Calu3 (cell line): ENCODE measurements at regions not wholly inside any gene's neighbourhood (a gene's known extent, or its start where the extent isn't known, plus 50 kb on each side); places are given as distances from the start of the nearest gene placed in this dataset.

Experiments used
- BruUV-seq: library from RNA; stranded (reverse); fragments of 400-500 nt; replicated peaks from 2 replicates; lab custom pipeline; 2021; lab: Mats Ljungman, UMichigan
- CTCF ChIA-PET: fragments of 300-600 bp; sonication (Branson Sonifier 250); formaldehyde crosslinking; loops from one replicate; lab custom pipeline; 2022; ENCODE audit warnings: antibody characterized with exemption; lab: Charles Lee
- DNase-seq: peaks from one replicate; pipeline ENCODE4 v3.0.0; 2022
- H3K27ac Mint-ChIP-seq: one replicate; pipeline ENCODE4 v1.8.0; 2022; ENCODE audit warnings: mixed read lengths; ENCODE audit not compliant: unreplicated experiment
- H3K27me3 Mint-ChIP-seq: one replicate; pipeline ENCODE4 v1.8.0; 2022; ENCODE audit warnings: mixed read lengths; ENCODE audit not compliant: unreplicated experiment
- H3K36me3 Mint-ChIP-seq: one replicate; pipeline ENCODE4 v1.8.0; 2022; ENCODE audit warnings: mild to moderate bottlenecking, moderate library complexity, mixed read lengths; ENCODE audit not compliant: insufficient read depth, unreplicated experiment
- H3K4me1 Mint-ChIP-seq: one replicate; pipeline ENCODE4 v1.8.0; 2022; ENCODE audit warnings: mild to moderate bottlenecking, low read depth, mixed read lengths; ENCODE audit not compliant: unreplicated experiment
- H3K4me3 Mint-ChIP-seq: one replicate; pipeline ENCODE4 v1.8.0; 2022; ENCODE audit warnings: mild to moderate bottlenecking, low read depth, moderate library complexity, mixed read lengths; ENCODE audit not compliant: unreplicated experiment
- H3K9me3 Mint-ChIP-seq: one replicate; pipeline ENCODE4 v1.8.0; 2022; ENCODE audit warnings: low read depth, mixed read lengths; ENCODE audit not compliant: unreplicated experiment
- CTCF ChIP-seq: fragments of 200-600 bp; IDR thresholded peaks from one replicate; pipeline ENCODE4 v1.8.0; 2022; ENCODE audit warnings: antibody characterized with exemption; ENCODE audit not compliant: unreplicated experiment
- intact Hi-C: fragments of 100-400 bp; cut with micrococcal nuclease; formaldehyde crosslinking; loops from one replicate; pipeline ENCODE4 v1.10.0; 2022; ENCODE audit not compliant: unreplicated experiment

- Mint-ChIP-seq H3K27me3 (no peaks in the 10 kb centered on the region), H3K9me3 (peaks cover 17% of the 10 kb centered on the region), H3K27ac (no peak overlapping the region), H3K36me3 (no peaks in the 10 kb centered on the region), H3K4me1 (no peaks in the 10 kb centered on the region), H3K4me3 (no peak overlapping the region)
- no peak for TF ChIP-seq CTCF
- no peak for DNase-seq
- CTCF ChIA-PET: no interaction called here
- intact Hi-C loops: no loop called here
- no TSS peak for BruUV-seq
These were observed 1187.9 kb downstream of the XPNPEP1 start for GRCh38 chr10:108735380-108735779.

- no peak for TF ChIP-seq CTCF
- no peaks in the 10 kb centered on the region for H3K4me1 Mint-ChIP-seq
- CTCF ChIA-PET: no interaction called here
- no TSS peak for BruUV-seq
- no peaks in the 10 kb centered on the region for H3K27me3 Mint-ChIP-seq
- no peaks in the 10 kb centered on the region for H3K36me3 Mint-ChIP-seq
- no peak overlapping the region for H3K27ac Mint-ChIP-seq
- intact Hi-C loops: no loop called here
- H3K4me3 Mint-ChIP-seq: no peak overlapping the region
- DNase-seq: no peak
- peaks cover 13% of the 10 kb centered on the region for H3K9me3 Mint-ChIP-seq
These were observed 1201.4 kb downstream of the XPNPEP1 start for GRCh38 chr10:108721874-108722273.

- intact Hi-C loops: no loop called here
- DNase-seq: no peak
- H3K4me1 Mint-ChIP-seq: no peaks in the 10 kb centered on the region
- no peak overlapping the region for H3K27ac Mint-ChIP-seq
- BruUV-seq: no TSS peak
- H3K36me3 Mint-ChIP-seq: no peaks in the 10 kb centered on the region
- no peak for TF ChIP-seq CTCF
- peaks cover 19% of the 10 kb centered on the region for H3K9me3 Mint-ChIP-seq
- CTCF ChIA-PET: no interaction called here
- H3K27me3 Mint-ChIP-seq: no peaks in the 10 kb centered on the region
- no peak overlapping the region for H3K4me3 Mint-ChIP-seq
These were observed 1207.0 kb downstream of the XPNPEP1 start for GRCh38 chr10:108716352-108716751.

DNA sequence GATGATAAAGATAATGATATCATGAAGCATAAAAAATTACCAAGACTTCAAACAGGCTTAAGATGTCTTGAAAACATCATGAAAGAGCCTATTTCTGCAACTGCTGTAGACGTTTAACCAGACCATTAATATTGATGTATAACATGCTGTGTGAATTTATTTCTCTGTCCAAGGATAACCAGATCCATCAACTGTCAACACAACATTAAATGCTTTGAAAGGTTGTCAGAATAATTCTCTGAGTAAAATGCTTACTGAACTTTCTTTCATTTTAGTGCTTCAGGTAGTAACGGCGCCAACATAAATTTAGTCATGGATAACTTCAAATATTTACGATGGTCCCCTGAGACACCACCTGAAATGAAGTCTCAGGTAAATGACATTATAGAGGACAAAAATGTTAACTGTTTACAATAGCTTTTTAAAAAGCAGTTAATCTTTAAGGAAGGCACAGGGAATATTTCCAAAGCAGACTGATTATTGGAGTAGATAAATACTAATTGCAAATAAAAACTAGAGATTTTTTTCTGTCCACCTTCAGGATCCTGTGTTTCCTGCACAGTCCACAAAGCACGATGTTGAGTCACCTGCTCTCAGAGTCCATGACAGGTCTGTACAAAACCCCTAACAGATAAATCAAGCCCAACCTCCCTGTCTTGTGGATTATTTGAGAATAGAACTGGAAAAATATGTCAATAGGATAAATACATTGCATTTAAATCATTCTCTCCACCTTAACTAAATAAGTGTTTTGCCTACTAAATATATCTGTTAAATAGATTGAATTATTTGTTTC lies 1213.2 kb downstream of the XPNPEP1 start:
- Mint-ChIP-seq H3K4me3 (no peak overlapping the region), H3K4me1 (no peaks in the 10 kb centered on the region), H3K27ac (no peak overlapping the region), H3K9me3 (peaks cover 17% of the 10 kb centered on the region), H3K36me3 (no peaks in the 10 kb centered on the region), H3K27me3 (no peaks in the 10 kb centered on the region)
- intact Hi-C loops: no loop called here
- no TSS peak for BruUV-seq
- TF ChIP-seq CTCF: no peak
- DNase-seq: no peak
- CTCF ChIA-PET: no interaction called here
